MV-4-11 (cell line): ENCODE measurements at regions not wholly inside any gene's neighbourhood (a gene's known extent, or its start where the extent isn't known, plus 50 kb on each side); places are given as distances from the start of the nearest gene placed in this dataset.
"Not testable (repeated sequence)": the region's sequence is repeated elsewhere in the genome, so short reads cannot be mapped to it uniquely, and the experiment has no call there.

Experiments used
- DNase-seq: peaks from one replicate; lab custom pipeline; 2025; lab: John Stamatoyannopoulos, UW

DNA sequence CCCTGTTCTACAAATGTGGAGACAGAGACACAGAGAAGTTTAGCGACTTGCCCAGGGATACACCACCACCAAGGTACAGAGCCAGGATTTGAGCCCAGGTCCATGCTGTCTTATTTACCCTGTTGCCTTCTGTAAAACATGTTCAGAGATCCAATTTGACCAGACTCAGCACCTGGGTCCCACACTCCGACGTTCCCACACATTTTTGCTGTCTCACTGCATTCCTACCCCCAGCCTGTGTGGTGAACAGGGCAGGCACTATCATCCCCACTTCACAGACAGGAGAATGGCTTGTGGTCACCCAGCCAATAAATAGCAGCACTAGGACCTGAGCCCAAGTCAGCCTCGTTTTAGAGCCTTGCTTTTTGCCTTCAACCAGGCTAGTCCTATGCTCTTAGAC, 102.8 kb downstream of the PJA1 start:
- DNase-seq = no peak

DNA sequence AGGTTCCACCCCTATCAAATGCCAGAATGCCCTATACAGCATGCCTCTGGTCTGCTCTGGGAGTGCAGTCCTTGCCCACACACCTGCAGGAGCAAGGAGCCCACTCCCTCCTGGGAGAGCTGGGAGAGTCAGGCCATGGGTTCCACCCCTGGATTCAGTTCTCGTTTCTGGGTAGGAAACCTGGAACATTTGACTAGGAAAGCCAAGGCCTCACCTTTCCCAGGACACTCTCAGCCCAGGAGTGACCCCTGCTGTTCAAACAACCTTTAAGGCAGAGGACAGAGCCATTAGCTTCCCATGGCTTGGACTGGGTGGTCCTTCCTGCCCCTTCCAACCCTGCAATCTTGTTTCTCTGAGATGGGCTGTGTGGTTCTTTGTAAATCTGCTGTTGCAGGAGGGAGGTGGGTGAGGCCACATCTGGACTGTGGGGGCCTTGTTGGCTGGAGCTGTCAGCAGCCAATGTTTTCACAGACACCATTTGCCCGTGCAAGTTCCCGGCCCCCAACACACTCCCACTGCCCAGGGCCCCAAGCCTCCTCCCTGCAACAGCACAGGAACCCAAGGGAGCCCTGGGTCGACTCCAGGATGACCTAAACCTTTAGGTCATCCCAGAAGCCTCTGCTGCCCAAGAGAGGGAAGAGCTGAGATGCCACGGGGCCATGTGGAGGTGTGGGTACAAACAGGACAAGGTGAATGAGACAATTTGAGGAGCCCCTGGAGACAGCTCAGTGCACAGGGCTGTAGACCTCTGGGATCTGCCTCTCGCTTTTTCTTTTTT, 104.4 kb downstream of the PJA1 start:
- DNase-seq = no peak

DNA sequence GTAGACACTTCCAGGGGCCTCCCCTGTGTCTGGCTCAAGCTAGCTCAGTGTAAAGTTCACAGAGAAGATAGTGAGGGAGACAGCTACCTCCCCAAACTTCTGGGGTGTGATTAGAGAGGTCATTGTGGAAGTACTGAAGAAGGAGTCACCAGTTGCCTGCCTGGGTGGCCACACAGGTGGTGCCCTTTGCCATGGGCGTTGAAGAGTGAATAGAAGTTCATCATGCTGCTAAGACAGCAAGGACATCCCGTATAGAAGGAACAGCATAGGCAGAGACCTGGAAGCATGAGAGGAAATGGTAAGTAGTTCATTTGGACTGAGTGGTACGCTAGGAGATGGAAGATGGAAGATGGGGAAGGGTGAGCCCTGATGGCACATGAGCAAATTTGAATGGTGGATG, 110.1 kb downstream of the PJA1 start:
- DNase-seq = no peak

DNA sequence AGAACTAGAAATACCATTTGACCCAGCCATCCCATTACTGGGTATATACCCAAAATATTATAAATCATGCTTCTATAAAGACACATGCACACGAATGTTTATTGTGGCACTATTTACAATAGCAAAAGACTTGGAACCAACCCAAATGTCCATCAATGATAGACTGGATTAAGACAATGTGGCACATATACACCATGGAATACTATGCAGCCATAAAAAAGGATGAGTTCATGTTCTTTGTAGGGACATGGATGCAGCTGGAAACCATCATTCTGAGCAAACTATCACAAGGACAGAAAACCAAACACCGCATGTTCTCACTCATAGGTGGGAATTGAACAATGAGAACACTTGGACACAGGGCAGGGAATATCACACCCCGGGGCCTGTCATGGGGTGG, 110.8 kb downstream of the PJA1 start:
- not testable (repeated sequence) for DNase-seq

DNA sequence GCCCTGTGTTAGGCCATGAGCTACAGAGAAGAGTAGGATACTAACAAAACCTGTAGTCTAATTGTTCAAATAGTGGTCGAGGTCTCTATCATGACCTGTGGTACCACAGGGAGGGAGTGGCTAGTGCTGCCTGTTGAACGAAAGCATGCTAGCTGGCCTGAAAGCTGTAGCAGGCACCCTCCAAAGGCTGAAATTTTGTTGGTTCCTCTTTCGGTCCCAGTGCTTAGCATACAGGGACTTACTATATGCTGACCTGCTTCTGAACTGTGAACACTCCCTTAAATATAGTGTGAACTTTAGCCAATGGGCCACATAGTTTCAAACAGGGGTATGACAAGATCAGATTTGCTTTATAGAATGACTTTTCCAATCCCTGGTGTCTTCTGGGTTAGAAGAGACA, 113.4 kb downstream of the PJA1 start:
- peak; percentile 73 for DNase-seq

DNA sequence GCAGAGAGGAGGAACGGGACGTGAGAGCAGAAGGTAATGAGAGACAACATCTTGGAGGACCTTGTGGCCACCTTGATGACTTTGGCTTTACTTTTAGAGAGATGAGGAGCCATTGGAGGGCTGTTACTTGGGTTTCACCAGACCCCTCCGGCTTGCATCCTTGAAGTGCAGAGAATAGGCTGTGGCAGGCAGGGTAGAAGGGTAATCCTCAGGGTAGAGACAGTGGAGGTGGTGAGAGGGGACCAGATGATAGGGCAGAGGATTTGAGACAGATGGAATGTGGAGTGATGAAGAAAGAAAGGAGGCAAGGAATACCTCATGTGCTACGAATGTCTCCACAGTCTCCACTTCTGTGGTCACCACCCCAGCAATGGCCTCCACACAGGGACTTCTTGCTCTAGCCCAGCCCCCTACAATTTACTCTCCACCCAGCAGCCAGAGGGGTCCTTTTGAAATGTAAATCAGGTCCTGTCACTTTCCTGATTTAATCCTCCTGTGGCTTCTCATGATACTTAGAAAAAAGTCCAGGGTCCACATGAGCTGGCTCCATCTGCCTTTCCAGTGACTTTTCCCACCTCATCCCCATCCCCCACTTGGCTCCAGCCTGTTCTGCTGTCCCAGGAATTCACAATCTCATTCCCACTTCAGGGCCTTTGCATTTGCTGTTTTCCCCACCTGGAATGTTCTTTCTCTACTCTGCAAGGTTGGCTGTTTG, 115.0 kb downstream of the PJA1 start:
- no peak for DNase-seq

DNA sequence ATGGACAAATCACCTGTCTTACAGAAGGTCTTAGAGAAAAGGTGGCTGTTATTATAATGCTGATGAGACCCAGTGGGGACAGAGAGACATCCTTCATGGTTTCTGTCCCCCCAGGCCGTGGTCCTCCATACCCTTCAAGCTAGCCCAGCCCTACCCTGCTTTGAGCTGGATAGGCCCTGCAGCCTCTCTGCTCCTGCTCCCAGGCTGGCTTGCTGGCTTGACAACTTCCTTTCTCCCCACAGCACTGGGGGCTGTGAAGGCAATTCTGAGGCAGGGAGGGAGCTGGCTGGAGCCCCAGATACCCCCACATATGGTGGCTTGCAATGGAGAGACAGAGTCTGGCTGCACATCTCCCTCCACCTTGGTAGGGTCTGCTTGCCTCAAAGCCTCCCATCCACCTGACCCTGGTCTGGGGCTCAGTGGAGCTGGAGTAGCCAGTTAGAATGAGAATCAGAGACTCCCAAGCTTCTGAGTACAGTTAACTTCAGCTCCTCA, 118.2 kb downstream of the PJA1 start:
- DNase-seq = no peak

DNA sequence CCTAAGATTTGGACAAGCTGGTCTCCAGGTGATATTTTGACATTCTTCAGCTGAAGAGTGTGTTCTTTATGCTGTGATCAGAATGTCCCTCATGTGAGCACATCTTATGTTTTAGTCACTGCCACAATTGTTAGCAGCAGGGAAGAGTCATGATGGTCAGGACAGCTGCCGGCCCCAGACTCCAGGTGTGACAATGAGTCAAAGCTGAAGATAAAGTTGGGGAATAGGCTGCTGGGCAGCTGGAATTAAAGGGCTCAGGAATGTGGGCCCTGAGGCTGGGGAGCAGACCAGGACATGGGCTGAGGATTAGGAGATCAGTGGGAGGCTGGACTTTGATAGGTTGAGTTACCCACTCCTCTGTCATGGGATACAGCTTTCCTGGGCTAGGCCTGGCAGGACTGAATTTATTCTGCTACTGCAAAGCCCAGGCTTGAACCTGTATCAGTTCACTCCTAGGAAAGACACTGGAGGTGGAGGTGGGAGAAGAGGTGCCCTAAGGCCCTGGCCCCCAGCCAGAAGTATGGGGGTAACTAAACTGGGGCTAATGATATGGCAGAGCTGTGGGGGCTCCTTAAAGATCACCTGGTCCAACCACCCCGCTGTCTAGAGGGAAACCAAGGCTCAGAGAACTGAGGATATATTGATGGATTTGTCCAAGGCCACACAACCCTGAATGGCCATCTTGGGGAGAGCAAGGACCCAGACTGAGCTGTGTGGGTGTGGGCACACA, 119.5 kb downstream of the PJA1 start:
- no peak for DNase-seq

DNA sequence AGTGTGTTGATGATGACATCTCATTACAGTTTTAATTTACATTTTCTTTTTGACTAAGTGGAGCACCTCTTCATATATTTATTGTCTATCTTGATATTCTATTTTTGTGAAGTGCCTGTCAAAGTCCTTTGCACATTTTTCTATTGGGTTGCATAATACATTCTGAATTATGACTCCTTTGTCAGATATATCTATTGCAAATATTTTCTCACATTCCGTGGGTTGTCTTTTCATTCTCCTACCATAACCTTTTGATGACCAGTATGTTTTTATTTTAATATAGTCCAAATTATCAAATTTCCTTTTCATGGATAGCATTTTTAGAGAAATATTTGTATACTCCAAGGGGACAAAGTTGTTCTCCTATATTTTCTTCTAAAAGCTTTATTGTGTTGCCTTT, 126.4 kb downstream of the PJA1 start:
- no peak for DNase-seq

DNA sequence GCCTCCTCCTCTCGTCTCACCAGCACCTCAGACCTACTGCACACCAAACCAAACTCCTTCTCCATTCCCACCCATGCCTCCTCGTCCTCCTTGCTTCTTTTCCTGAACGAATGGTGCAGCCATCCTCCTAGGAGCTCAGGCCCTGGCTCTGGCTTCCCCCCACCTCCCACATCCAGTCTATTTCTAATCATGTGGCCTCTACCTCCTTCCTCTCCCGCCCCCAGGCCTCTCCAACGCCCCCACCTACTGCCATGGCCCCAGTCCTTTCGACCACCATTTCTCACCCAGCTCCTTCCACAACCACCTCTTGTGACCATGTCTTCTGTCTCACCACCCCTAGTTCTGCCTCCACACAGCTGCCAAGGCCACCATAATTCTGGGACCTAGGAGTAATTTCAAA, 127.1 kb downstream of the PJA1 start:
- no peak for DNase-seq

DNA sequence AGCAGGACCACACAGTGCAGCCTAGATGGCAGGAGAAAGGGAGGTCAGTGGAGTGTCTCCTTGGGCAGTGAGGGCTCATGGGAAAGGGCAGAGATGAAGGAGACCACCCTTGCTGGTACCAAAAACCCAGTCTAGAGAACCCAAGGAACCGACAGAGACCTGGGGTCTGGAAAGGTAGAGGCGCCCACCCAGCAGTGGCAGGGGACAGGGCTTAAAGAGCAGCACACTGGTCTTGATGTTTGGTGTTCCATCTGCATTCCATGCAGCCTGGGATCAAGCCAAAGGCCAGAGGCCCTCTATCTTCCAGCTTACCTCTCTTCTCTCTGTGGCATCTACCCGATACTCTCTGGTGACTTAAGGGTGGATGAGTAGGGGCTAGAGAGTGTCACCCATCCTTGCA, 127.5 kb downstream of the PJA1 start:
- DNase-seq = no peak

DNA sequence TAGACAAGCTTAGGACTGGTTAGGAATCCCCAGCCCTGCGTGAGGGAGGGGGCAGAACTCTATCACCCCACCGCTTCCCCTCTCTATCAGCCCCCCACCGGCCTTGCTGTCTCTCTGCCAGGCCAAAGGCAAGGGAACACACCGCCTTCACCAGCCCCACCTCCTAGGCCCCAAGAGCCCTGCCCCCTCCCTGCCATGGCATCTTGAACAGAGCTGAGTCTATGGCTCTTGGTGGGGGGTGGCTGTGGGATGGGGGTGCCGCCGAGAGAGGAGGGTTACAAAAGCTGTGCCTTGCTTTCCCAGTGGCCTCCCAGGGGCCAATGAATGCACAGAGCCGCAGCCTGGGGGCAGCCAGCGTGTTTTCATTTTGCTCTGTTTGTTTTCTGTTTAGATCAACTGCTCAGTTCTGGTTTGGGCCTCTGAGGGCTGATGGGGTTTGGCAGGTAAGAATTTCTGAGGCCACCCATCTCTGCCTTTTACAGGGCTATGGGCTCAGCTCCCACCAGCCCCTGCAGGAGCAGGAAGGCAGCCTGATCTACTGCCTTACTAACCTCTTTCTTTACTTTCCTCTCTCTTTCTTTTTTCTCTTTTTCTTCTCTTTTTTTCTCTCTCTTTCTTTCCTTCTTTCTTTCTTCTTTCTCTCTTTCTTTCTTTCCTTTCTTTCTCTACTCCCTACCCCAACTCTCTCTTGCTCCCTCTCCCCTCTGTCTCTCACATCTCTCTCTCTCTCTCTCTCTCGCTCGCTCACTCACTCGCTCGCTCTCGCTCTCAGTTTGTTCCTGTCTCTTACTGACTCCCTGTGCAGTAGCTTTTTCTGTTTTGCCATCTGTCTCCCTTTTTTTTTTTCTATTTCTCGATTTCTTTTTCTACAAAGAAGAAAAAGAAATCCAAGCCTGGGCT, 128.3 kb downstream of the PJA1 start:
- no peak for DNase-seq

DNA sequence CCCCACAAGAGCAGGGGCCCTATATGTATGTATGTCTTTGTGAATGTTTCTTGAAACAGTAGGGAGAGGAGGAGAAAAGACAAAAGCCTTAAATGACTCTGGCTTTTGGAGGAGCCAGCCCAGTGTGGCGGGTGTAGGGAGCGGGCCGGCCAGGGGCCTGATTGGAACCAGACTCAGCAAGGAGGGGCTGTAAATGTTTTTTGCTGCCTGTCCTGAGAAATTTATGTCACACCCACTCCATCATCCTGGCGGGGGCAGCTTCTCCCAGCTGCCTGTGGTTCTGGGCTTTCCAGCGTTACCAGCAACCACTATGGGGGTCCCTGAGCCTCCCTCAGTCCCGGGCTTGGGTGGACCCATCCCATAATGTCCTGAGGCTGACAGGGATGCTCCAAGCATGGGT, 130.8 kb downstream of the PJA1 start:
- no peak for DNase-seq

DNA sequence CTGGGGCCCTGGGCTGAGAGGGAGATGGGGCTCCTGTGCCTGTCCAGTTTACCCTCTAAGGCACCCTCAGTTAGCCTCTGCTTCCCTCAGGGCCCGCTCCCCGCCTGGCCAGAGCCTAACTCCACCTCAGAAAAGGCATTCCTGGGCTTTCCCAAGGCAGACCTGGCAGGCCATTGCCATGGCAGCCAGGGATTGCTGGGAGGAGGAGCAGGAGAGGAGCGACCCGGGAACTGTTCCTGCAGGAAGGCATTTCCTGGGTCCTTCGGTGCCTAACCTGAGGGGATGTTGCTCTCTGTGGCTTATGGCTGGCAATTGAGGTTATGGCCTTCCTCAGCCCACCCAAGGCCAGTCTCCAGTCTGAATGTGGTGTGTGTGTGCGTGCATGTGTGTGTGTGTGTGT, 131.3 kb downstream of the PJA1 start:
- DNase-seq = no peak

DNA sequence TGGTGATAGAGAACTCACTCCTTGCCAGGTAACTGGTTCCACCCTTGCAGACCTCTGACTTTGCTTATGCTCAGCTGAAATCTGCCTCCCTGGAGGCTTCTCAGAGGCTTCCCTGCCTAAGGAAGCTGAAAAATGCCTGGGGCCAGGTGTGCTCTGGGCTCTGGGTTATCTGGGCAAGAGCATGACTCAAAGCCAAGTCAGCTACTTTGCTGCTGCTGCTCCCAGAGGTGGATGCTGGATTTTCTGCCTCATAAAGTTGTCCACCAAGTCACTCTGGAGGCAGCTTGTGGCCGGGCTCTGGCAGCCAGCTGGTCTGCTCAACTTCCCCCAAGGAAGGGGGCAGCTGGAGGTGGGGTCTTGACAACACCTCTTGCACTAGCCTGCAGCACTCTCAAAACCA, 132.7 kb downstream of the PJA1 start:
- DNase-seq = no peak

DNA sequence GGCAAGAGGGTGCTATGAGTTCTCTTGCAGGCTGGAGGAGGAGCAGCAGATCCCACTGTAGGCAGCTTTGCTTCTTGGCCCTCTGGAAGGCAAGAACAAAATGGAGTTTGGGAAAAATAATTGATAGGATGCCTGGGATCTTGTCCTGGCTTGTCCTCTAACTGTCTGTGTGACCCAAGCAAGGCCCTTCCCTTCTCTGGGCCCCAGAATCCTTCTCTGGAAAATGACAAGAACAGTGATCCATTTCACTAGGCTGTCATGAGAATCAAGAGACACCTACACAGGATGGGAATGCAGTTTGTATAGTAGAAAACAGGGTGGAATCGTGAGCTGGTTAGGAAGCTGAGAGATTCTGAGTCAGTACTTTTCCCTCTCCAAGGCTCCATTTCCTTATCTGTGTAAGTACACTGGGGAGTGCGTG, 133.3 kb downstream of the PJA1 start:
- no peak for DNase-seq

DNA sequence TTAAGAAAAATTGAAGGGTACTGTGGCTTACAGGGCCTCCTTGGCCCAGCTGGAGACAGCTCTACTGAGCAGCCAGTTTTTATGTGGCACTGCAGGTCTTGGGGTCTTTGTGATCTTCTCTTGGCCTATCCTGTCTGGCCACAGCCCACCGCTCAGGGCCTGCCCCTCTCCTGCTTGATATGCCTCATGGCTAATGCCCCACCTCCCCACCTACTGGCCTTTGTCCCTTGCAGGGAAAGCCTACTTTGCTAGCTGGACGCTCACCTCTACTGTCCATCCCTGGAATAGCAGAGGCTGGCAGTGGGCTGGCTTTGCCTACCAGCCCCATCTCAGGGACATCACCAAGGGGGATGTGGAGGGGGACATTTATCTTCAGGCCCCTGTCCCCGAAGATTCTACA, 134.1 kb downstream of the PJA1 start:
- DNase-seq = no peak

DNA sequence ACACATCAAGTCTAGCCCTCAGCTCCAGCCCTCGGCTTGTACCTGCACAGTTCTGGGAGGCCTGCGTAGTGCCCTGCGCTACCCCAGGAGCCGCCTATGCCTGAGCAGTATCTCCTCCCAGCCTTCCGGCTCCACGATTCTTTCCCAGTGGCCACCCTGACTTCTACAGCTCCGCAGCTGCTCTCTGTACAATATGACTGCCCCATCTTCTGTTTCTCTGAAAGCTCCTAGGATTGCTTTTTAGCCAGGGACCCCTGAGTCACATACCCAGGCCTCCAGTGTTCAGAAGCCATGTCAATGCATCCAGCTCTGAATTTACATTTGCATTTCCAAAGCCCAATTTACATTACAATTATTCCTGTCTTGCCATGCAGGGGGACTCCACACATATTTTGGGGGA, 135.5 kb downstream of the PJA1 start:
- no peak for DNase-seq

DNA sequence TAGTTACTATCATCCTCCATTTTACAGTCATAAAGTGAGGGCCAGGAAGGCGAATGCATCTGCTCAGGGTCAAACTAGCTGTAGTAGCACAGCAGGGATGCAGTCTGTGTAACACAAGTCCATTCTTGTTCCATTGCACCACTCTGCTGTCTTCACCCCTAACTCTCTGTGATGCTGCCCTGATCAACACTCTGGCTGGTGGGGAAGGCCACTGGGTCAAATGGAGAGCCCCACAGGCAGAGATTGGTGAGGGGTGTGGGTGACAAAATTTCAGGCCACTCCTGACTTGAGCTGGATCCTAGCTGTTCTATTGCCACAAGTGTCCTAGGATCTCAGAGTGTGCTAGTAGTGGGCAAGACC, 136.5 kb downstream of the PJA1 start:
- DNase-seq = no peak

DNA sequence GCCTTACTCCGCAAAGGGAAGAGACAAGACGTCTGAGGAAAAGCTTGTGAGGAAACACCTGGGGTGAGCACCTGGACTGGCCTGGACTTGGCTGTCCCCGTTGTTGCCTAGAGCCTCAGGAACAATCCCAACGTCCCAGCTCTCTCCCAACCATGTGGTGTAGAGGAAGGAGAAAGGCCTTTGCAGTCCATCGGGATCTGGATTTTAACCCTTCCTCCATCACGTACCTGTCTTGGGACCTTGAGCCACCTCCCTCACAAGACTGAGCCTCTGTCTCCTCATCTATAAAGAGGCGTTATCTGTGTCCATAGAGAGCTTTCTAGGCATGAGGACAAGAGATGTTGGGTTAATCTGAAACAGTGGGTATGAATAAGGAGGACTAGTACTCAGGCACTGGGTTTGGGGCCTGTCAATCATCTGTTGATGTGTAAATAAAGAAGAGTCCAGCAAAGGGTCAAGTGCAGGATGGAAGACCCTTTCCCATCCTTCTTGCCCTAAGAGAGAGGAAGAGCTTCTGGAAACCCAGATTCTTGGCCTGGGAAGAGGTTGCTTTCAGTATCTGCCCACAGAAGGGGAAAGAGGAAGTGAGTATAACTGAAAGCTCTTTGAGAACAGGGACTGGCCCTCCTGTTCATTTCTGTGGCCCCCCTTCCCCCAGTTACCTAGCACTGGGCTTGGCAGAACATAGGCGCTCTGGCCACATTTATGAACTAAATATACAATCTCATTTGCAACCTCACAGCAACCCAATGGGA, 137.1 kb downstream of the PJA1 start:
- peak; percentile 64 for DNase-seq
